Hepatic stellate cell (primary cell): ENCODE measurements at regions not wholly inside any gene's neighbourhood (a gene's known extent, or its start where the extent isn't known, plus 50 kb on each side); places are given as distances from the start of the nearest gene placed in this dataset.

ENCODE experiments used
- DNase-seq: peaks from one replicate; pipeline ENCODE4 v3.0.0; 2011; ENCODE audit warnings: low spot score

GRCh38 chr6:54440549-54440948 is 132.3 kb downstream of the TINAG start:
- no peak for DNase-seq

- DNase-seq = no peak
Observed at GRCh38 chr6:54441020-54441419, 132.8 kb downstream of the TINAG start.

GRCh38 chr6:54441687-54442248 is 133.5 kb downstream of the TINAG start:
- DNase-seq = no peak

- no peak for DNase-seq
Observed at GRCh38 chr6:54445207-54445606, 137.0 kb downstream of the TINAG start.

- no peak for DNase-seq
Observed at GRCh38 chr6:54448617-54449016, 140.4 kb downstream of the TINAG start.

GRCh38 chr6:54451516-54451915 is 143.3 kb downstream of the TINAG start:
- no peak for DNase-seq

- no peak for DNase-seq
Observed at GRCh38 chr6:54463354-54464024, 155.2 kb downstream of the TINAG start.

GRCh38 chr6:54465649-54466300 is 157.5 kb downstream of the TINAG start:
- no peak for DNase-seq

- no peak for DNase-seq
Observed at GRCh38 chr6:54467384-54467783, 159.1 kb downstream of the TINAG start.

- DNase-seq = no peak
Observed at GRCh38 chr6:54473328-54473727, 165.1 kb downstream of the TINAG start.

- DNase-seq = no peak
Observed at GRCh38 chr6:54474898-54475297, 166.7 kb downstream of the TINAG start.

GRCh38 chr6:54481091-54481490 is 172.8 kb downstream of the TINAG start:
- DNase-seq = no peak

GRCh38 chr6:54491431-54491830 is 183.2 kb downstream of the TINAG start:
- DNase-seq = no peak

- DNase-seq = no peak
Observed at GRCh38 chr6:54493138-54493537, 184.9 kb downstream of the TINAG start.

- no peak for DNase-seq
Observed at GRCh38 chr6:54503144-54503543, 194.9 kb downstream of the TINAG start.

- no peak for DNase-seq
Observed at GRCh38 chr6:54515013-54515412, 206.8 kb downstream of the TINAG start.

- DNase-seq = no peak
Observed at GRCh38 chr6:54515713-54516112, 207.5 kb downstream of the TINAG start.

GRCh38 chr6:54516321-54516720 is 208.1 kb downstream of the TINAG start:
- no peak for DNase-seq

- DNase-seq = no peak
Observed at GRCh38 chr6:54519161-54519560, 210.9 kb downstream of the TINAG start.

- DNase-seq = no peak
Observed at GRCh38 chr6:54525731-54526130, 217.5 kb downstream of the TINAG start.

- no peak for DNase-seq
Observed at GRCh38 chr6:54533567-54533966, 225.3 kb downstream of the TINAG start.

- DNase-seq = no peak
Observed at GRCh38 chr6:54535568-54535967, 227.3 kb downstream of the TINAG start.

- DNase-seq = no peak
Observed at GRCh38 chr6:54541541-54541940, 233.3 kb downstream of the TINAG start.

- DNase-seq = no peak
Observed at GRCh38 chr6:54559136-54559535, 250.9 kb downstream of the TINAG start.
